Upper lobe of left lung (tissue), 6 donors: ENCODE measurements at regions not wholly inside any gene's neighbourhood (a gene's known extent, or its start where the extent isn't known, plus 50 kb on each side); places are given as distances from the start of the nearest gene placed in this dataset.
A peak's percentile ranks its signal among the peaks of the same experiment; 100 is the strongest.

Source experiments
- ATAC-seq, 2 donors: fragments of 200-7000 bp; cut with Tn5 transposase; one replicate each; pipeline ENCODE4 v1.9.1; 2022; ENCODE audit warnings: mild to moderate bottlenecking in 2 of 2, moderate library complexity in 2 of 2; ENCODE audit not compliant: low FRiP score in 2 of 2
- DNase-seq, 2 donors: peaks; one replicate each; pipeline ENCODE4 v3.0.0-alpha.2; 2019 to 2020
- H3K27ac ChIP-seq, 4 donors: fragments of 200-600 bp; sonication (generic); one replicate each; pipeline ENCODE4 v1.5.1; 2016 to 2019
- H3K27me3 ChIP-seq, 4 donors: fragments of 200-600 bp; sonication (generic); one replicate each; pipeline ENCODE4 v1.5.1; 2017 to 2019
- H3K36me3 ChIP-seq, 4 donors: fragments of 200-600 bp; sonication (generic); one replicate each; pipeline ENCODE4 v1.5.1; 2016 to 2019
- H3K4me1 ChIP-seq, 4 donors: fragments of 200-600 bp; sonication (generic); one replicate each; pipeline ENCODE4 v1.5.1; 2018 to 2019
- H3K4me3 ChIP-seq, 4 donors: fragments of 200-600 bp; sonication (generic); one replicate each; pipeline ENCODE4 v1.5.1; 2017 to 2019; ENCODE audit warnings: mild to moderate bottlenecking in 2 of 4, moderate library complexity in 1 of 4
- H3K9me3 ChIP-seq, 4 donors: fragments of 200-600 bp; sonication (generic); one replicate each; pipeline ENCODE4 v1.5.1; 2018 to 2019
- CTCF ChIP-seq, 6 experiments: fragments of 450-650 bp in 4 of 6; fragments of 200-600 bp in 2 of 6; sonication (generic) in 2 of 6; IDR thresholded peaks; one replicate each; pipeline ENCODE4 v1.5.1; 2016 to 2019; ENCODE audit warnings: antibody characterized with exemption in 6 of 6
- EP300 ChIP-seq, 4 donors: sonication (generic); formaldehyde crosslinking; IDR thresholded peaks; one replicate each; pipeline ENCODE4 v1.5.1; 2017; ENCODE audit warnings: antibody characterized with exemption in 4 of 4, control low read depth in 2 of 4
- POLR2A ChIP-seq, 4 donors: fragments of 450-650 bp; IDR thresholded peaks; one replicate each; pipeline ENCODE4 v1.5.1; 2016 to 2017; ENCODE audit warnings: antibody characterized with exemption in 4 of 4, mild to moderate bottlenecking in 2 of 4
- POLR2AphosphoS5 ChIP-seq, 2 donors: sonication (generic); formaldehyde crosslinking; IDR thresholded peaks; one replicate each; pipeline ENCODE4 v1.5.1; 2017; ENCODE audit warnings: antibody characterized with exemption in 2 of 2
- WGBS, 2 donors: methylation state at CpG; one replicate each; pipeline ENCODE4 v1.1.5; 2017 to 2018; 5-methylcytosine and 5-hydroxymethylcytosine counted together
- donor health status: DM: no; HTN: no; CAD: no; lungs with moderate emphysema.
- donor health status: DM: no; HTN: yes; CAD: no; lungs with severe emphysema.

GRCh38 chr11:69375316-69376154, 81.6 kb downstream of the MYEOV start:
- no peak overlapping the region for H3K4me3 ChIP-seq
- DNase-seq (peak; percentile 18 to 70), ATAC-seq (no peak)
- no peaks in the 10 kb centered on the region for H3K9me3 ChIP-seq
- H3K27me3 ChIP-seq, result no peaks in the 10 kb centered on the region
- WGBS, 2 donors, result 86 to 90% methylated on average over 9 to 19 of the region's 22 CpGs
- no peaks in the 10 kb centered on the region for H3K36me3 ChIP-seq
- peaks cover 4 to 13% (median 8%) of the 10 kb centered on the region in 4 donors for H3K4me1 ChIP-seq
- H3K27ac ChIP-seq, result no peak overlapping the region
- no peak for TF ChIP-seq CTCF (IDR thresholded peaks at IDR 0.05)

GRCh38 chr11:69376155-69377028, 82.4 kb downstream of the MYEOV start:
- DNase-seq (peak in 1 of 2 donors; percentile 8), ATAC-seq (no peak)
- Histone ChIP-seq H3K27me3 (no peaks in the 10 kb centered on the region), H3K4me3 (no peak overlapping the region), H3K36me3 (no peaks in the 10 kb centered on the region), H3K4me1 (peaks cover 4 to 13% (median 8%) of the 10 kb centered on the region in 4 donors), H3K9me3 (no peaks in the 10 kb centered on the region), H3K27ac (no peak overlapping the region)
- no peak for TF ChIP-seq POLR2AphosphoS5 (IDR thresholded peaks at IDR 0.05)
- TF ChIP-seq CTCF (IDR thresholded peaks at IDR 0.05), result no peak
- TF ChIP-seq POLR2A (IDR thresholded peaks at IDR 0.05), result no peak
- 89 to 97% methylated on average over 14 to 20 of the region's 20 CpGs for WGBS, 2 donors

- TF ChIP-seq CTCF (IDR thresholded peaks at IDR 0.05) (no peak), POLR2AphosphoS5 (IDR thresholded peaks at IDR 0.05) (no peak), POLR2A (IDR thresholded peaks at IDR 0.05) (no peak), EP300 (IDR thresholded peaks at IDR 0.05) (no peak)
- Histone ChIP-seq H3K4me1 (peaks cover 4 to 13% (median 11%) of the 10 kb centered on the region in 4 donors), H3K27ac (no peak overlapping the region), H3K9me3 (no peaks in the 10 kb centered on the region), H3K4me3 (no peak overlapping the region), H3K27me3 (no peaks in the 10 kb centered on the region), H3K36me3 (no peaks in the 10 kb centered on the region)
- WGBS, 2 donors, result 79 to 83% methylated on average over 48 to 54 of the region's 54 CpGs
- ATAC-seq (no peak), DNase-seq (peak in 1 of 2 donors; percentile 11)
These were observed 83.3 kb downstream of the MYEOV start for GRCh38 chr11:69377029-69377952.

- peaks cover 4 to 13% (median 11%) of the 10 kb centered on the region in 4 donors for H3K4me1 ChIP-seq
- DNase-seq, result peak in 1 of 2 donors; percentile 15
These were observed 84.0 kb downstream of the MYEOV start for GRCh38 chr11:69377953-69378302.

More at GRCh38 chr11:69377953-69378302, 84.0 kb downstream of the MYEOV start:
- H3K4me3 ChIP-seq, result no peak overlapping the region
- H3K27ac ChIP-seq, result no peak overlapping the region
- H3K36me3 ChIP-seq, result no peaks in the 10 kb centered on the region
- H3K9me3 ChIP-seq, result no peaks in the 10 kb centered on the region
- WGBS, 2 donors, result 88 to 93% methylated on average over 9 to 13 of the region's 13 CpGs
- TF ChIP-seq EP300 (IDR thresholded peaks at IDR 0.05) (no peak), CTCF (IDR thresholded peaks at IDR 0.05) (no peak), POLR2AphosphoS5 (IDR thresholded peaks at IDR 0.05) (no peak), POLR2A (IDR thresholded peaks at IDR 0.05) (no peak)
- no peak for ATAC-seq
- no peaks in the 10 kb centered on the region for H3K27me3 ChIP-seq
